HG03432 (cell line): ENCODE measurements at regions not wholly inside any gene's neighbourhood (a gene's known extent, or its start where the extent isn't known, plus 50 kb on each side); places are given as distances from the start of the nearest gene placed in this dataset.

Experiments
- ATAC-seq: cut with Tn5 transposase; IDR thresholded peaks from one replicate; pipeline ENCODE4 v1.9.1; 2021; ENCODE audit warnings: mild to moderate bottlenecking, moderate library complexity; ENCODE audit not compliant: unreplicated experiment

DNA sequence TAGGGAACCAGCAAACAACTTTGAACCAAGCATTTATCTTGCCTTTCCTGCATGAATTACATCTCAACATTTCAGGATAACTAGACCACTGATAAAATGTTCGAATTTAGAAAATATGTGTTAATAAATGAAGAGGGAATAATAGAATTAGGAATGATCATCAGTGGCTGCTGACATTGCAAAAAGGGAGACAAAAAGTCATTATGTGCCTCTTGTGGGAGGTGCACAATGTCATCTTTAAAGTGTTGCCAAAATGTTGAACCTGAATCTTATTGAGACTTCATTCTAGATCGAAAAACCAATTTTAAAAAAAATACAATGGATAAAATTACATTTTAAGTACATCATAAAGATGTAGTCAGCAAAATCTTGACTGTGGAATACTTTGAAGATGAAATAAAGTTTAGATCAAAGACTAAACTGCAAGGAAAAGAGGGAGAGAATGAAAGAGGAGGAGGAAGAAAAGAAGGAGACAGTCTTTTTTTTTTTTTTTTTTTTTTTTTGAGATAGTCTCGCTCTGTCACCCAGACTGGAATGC, 299.3 kb downstream of the FBXW7 start:
- ATAC-seq, result no peak

DNA sequence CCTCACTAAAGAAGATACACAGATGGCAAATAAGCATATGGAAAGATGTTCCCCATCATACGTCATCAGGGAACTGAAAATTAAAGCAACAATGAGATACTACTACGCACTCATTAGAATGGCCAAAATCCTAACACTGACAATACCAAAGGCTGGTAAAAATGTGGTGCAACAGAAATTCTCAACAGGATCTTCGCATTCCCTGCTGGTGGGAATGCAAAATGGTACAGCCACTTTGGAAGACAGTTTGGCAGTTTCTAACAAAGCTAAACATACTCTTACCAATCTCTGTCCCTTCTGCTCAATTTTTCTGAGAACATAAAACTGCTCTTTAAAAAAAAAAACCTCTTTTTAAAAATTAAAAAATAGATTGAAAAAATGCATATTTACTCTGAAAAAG, 300.2 kb downstream of the FBXW7 start:
- ATAC-seq, result no peak

DNA sequence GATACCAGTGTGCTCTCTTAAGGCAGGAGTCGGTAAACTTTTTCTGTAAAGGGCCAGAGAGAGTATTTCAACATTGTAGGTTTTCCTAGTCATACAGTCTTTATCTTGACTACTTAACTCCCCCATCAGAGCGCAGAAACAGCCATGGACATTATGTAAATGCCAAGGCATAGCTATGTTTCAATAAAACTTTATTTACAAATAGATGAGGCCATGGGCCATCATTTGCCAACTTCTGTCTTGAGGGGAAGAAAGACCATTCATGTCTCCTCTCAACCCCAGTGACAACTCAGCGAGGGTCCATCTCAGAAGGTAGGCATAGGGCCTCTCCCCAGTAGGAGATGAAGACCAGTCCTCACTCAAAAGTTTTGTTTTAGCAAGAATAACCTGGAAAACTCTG, 301.3 kb downstream of the FBXW7 start:
- no peak for ATAC-seq

DNA sequence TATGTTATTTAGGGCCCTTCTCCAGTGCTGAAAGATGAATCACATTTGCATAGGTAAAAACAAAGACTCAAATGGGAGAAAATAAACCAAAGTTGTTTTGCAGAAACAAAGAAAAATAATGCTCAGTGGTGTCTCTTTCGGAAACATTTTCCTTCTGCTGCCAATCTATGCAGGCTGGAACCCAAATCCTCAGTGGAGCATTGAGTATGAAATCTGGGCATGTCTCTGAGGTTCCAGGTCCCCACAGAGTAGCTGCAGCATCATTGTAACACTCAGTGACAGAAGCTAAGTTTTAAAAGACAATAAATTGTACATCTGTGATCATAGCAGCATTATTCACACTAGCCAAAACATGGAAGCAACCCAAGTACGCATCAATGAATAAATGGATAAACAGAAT, 303.6 kb downstream of the FBXW7 start:
- ATAC-seq, result no peak

DNA sequence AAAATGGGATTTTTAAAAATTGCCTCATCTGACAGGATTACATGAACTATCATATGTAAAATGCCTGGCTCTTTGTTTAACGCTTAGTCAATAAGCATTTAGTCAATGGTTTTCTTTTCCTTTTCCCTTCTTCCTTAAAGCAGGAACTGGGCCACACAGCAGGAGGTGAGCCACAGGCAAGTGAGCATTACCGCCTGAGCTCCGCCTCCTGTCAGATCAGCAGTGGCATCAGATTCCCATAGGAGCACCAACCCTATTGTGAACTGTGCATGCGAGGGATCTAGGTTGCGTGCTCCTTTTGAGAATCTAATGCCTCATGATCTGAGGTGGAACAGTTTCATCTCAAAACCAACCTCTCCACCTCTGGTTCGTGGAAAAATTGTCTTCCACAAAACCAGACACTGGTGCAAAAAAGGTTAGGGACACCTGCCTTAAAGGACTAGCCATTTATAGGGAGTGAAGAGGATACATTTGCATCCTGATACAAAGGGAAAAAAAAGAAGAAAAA, 306.1 kb downstream of the FBXW7 start:
- no peak for ATAC-seq

DNA sequence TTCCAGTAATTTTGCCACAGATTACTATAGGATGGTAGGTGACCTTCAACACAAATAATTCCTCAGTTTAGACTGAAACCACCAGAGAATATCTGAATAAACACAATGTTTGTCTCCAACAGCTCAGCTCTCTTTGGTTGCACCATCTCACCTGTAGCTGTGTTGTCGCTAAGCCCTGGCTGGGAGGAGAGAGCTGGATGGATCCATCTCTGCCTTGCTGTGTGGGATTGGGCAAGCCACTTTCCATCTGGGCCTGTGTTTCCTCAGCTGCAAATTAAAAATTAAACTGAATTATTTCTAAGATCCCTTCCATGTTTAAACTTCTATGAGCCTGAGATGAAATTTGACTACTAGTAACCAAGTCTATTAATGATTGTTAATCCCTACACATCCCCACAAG, 310.2 kb downstream of the FBXW7 start:
- ATAC-seq, result no peak

DNA sequence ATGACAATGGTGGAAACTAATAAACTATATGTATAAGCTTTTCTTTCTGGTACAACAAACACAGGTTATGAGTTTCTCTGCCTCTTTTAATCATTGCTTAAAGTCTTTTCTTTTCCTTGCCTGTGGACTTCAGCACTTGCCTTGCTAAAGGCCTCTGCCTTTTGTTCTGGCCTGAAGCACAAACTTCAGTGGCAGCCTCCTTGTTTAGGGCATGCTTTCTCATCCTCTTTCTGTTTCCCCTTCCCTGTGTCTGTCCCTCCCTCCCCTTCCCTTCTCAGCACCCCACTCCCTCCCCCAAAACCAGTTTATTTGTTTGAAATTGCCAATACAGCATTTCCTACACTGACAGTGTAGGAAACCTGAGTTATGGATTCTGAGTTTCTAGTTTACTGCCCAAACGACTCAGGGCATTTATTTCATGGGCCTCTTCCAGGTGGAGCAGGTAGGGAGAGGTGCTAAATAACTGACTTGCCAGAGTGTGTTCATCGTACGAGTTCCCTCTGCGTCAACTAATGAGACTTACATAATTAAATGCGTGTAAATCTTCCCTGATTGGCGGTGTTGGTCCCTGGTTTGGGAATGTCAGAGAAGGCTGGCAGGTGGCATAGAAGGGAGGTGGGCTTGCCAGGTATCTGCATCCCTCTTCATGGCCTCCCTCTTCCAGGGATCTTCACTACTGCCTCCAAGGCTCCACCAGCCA, 311.0 kb downstream of the FBXW7 start:
- no peak for ATAC-seq

DNA sequence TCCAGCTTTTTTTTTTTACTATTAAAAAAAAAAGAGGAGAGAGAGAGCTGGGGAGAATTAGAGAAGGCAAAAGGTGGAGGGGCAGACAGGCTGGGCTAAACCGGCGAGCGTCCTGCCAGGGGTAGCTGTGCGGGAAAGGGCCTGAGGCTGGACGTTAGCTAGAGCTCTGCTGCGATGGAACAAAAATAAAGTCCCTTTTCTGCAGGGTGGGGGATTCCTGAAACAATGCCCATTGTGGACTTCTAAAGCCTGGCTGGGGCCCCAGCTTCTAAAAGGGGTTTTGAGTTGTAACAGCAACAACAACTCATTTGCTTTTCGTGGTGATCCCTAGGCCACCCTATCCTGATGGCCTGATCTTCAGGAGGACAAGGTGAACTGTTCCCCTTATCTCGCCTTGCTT, 311.7 kb downstream of the FBXW7 start:
- no peak for ATAC-seq

DNA sequence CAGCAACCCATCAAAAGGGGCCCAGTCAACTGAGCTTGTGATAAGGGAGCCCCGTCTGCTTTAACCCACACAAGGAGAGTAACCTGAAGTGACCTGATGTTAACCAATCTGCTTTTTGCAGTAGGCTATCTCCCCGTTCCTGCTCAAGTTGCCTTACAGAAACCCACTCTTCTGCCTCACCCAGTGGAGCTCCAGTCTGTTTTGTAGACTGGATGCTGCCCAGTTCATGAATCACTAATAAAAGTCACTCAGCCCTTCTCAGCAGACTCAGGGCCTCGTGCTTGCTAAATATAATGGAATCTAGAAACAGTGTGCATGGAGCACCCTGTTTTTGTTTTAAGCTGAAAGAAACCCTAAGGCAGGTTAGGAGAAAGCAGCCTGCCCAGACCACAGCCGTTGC, 312.3 kb downstream of the FBXW7 start:
- ATAC-seq, result no peak

DNA sequence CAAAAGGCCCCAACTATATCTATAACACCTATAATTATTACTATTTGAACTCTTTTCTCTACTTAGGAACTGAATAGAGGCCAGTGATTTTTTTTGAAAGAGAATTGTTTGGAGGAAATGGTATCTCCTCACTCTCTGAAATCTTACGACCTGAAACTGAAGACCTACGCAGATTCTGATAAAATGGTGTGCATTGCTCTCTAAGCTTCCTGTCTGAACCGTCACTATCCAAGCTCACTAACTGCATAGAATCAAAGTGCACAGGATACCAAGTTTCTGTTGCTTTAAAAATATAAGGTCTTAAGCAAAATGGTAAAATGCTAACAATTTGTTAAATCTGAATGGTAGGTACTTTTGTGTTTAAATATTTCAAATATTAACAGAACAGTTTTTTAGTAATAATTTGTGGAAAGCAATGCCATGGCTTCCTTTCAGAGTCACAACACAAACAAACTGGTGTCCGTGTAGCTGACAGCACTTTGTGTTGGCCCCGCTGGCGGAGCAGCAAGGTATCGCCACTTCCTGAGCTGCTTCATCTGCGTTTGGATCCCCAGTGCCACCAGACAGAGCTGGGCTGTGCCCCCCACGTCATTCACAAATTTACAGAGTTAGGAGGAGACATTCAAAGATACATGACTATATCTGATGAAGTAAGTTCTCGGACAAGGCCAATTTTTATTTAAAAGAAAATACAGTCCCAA, 313.9 kb downstream of the FBXW7 start:
- no peak for ATAC-seq

DNA sequence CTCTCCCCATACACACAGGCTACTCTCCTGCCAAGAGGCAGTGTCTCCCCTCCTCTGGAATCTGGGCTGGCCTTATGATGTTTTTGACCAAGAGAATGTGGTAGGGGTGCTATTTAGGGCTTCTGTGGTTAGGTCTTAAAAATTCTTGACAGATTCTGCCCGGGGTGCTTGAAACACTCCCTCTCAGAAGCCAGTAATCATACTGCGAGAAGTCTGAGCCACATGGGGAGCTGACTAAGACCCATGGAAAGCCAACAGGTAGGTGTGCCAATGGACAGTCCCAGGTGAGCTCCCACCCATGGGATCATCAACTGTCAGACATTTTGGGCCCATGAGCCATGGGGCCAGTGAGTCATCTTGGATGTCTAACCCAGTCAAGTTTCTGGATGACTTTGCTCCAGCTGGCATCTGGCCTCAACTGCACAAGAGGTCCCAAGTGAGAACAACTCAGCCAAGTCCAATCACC, 315.7 kb downstream of the FBXW7 start:
- peak; percentile 74 for ATAC-seq

DNA sequence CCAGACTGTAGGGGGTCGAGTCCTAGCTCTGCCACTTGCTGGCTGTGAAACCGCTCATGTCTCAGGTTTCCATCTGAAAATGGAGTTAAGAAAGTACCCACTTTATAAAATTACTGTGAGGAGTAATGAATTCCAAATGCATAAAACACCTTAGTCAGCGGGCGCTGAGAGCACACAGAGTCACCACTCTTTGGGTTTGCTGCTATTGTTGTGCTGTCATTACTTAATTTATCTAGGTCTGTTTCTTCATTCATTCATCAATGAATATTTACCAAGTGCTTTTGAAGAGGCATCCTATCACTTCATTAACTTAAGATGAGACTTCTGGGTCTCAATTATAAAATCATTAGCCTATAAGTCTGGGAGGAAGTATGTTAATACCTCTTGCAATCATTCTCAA, 317.3 kb downstream of the FBXW7 start:
- no peak for ATAC-seq

DNA sequence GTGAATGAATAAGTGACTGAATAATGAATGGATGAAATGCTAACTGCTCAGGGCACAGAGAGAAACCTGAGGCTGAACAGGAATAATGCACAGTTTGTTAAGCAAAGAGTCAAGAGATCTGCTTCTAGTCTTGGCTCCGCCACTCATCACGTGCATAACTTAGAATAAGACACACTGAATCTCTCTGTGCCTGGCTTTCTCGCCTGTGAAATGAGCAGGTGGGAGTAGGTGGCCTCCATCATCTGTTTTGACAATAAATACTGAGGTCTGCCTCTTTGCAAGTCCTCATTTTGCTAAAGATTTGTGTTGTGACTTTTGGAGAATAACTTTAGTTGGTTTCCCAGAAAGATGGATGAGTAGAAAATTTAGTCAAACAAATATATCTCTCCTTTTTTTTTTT, 318.0 kb downstream of the FBXW7 start:
- ATAC-seq, result no peak

DNA sequence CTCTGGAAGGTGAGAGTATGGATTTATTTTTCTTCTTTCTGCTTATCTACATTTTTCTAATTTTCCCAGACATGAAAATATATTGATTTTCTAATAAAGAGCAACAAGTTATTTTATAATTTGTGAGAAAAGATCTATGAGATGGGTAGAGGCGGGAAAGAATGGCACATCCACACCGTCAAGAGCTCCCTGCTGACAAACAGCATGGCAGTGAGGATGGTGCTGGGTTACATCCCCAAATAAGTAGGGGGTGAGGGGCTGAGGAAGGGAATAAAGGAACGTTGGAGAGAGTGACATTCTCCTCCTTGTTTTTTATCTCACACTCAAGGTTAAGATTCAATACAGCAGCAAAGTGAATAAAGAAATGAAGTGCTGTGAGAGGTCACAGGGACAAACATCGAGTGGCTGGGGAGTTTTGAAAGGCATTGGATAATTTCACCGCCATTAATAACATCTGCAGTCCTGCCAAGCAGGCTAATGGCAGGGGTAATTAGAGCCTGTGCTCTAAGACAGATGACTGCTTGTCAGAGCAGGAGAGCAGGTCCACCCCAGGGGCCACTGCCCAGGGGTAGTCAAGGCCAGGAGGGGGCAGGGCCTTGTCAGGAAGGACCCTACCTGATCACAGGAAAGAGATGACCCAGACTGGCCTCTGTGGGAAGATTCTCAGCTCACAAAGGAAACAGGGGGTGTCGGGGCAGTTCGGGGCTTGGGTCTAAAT, 323.8 kb downstream of the FBXW7 start:
- no peak for ATAC-seq

DNA sequence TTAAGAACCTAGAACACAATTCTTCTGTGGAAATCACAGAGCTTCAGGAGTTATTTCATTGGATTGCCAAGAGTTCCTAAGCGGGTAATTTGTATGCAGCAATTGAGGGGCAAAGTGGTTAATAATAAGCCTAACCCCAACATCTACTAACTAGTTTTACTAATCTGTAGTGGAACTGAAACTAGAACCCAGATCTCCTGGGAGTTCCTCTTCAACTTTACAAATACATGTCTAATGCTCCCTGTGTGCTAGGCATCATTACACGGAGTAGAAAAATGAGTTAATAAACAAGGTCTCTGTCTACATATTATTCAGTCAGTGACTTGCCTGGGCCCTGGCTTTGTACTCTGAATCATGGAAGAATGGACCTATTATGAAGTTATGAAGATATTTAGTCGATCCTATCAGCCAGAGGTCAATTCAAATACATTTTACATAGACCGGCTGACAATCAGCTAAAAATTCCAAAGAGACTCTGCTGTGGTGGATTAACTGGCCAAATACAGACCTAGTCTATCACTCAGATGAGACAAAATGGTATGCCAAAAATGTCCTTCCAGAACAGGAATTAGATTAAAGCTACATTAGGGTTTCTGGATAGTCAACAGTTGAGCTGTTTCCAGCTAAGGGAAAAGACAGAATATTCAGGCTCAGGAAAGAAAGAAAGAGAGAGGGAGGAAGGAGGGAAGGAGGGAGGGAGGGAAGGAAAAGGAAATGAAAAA, 326.0 kb downstream of the FBXW7 start:
- peak; percentile 78 for ATAC-seq

DNA sequence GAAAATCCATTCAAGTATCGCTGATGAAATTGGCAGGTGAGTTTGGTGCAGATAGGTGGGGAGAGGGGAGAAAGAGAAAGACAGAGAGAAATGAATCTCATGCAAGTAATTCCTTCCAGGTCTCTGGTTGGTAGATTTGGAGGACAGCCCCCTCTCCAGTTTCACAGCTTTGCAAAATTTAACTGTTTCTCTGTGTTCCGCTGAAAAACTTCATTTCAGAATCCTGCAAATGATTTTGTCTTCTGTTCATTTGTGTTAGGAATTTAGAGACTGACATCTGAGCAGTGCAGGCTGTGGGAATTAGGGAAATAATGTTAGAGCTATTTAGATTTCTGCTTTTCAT, 328.5 kb downstream of the FBXW7 start:
- no peak for ATAC-seq

DNA sequence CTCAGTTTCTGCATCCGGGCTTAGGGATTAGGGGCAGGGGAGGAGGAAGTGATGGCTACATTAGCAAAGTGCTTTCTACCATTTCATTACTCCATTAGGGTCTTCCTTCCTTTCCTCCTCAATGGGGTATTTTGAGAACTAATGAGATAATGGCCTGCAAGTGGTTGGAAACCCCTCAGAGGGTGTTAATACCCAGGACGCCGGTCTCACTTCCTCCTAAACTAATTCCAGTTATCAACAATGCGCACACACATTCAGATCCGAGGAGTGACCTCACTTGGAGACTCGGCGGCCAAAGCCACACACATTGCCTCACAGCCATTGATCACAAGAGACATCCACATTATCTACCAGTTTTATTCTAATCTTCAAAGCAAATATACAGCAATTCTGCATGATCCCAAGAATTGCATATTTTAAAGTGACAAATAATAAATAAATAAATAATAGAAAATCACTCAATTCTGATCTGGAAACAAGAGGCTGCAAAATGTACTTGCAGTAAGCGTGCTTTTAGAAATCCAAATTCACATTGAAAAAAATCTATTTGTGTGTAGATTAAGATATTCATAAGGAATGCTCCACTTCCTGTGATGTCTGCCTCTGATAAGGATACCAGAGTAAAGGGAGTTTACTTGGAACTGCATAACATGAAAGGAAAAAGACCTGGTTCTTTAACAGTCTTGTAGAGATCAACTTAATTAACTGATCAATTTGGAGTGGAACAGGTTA, 329.1 kb downstream of the FBXW7 start:
- ATAC-seq, result no peak

DNA sequence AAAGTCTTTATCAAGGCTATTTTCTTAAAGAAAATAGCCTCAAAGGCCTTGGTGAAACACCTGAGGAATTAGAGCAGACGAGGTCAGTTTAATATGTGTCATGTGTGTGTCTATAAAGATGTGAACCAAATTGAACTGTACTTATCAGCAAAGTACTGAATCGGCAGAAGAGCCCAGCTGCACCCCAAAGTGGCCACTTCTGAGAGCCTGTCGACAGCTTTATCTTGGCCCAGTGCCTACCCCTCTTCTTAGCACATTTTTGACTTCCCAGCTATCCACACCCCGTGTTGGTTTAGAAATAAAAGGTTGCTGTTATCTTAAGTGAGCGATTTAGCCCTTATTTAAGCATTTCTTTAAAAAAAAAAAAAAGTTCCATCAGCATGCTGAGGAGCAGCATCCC, 329.7 kb downstream of the FBXW7 start:
- ATAC-seq, result no peak

DNA sequence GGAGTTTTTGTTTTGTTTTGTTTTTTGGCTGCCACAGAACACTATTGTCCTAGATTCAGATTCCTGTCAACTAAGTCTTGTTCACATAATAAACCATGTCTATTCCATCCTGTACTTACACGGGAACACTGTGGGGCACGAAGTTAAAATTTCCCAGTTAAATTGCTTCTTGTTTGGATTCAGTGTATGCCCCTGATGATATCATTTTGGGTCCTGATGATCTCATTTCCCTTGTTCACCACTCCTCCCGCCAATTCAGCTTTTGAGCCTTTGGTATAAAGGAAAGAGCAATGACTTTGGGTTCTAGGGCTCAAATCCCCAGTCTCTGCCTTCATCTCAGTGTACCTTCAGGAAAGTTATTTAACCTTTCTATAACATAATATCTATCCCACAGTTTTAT, 333.5 kb downstream of the FBXW7 start:
- ATAC-seq, result no peak
